ENCODE measurements at regions not wholly inside any gene's neighbourhood (a gene's known extent, or its start where the extent isn't known, plus 50 kb on each side); places are given as distances from the start of the nearest gene placed in this dataset.

DNA sequence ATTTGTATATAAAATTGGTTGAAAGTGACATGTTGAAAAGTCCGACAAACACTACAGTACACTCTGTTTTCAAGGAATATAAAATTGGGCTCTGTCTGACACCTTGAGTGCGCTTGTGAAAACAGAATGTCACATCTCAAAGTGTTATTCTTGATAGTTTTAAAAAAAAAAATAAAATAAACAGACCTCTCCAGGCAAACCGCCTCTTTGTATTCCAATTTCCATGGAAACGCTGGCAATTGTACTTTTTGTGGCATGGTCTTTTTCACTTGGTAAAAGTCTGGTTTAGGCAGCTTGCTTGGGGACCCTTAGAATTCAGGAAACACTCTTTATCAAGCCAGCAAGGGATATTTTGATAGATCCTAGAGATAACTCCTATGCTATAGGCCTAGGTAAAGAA, 302.5 kb downstream of the RAB28 start:
- Histone ChIP-seq H3K36me3 (no peaks in the 10 kb centered on the region), H3K27me3 (ENCODE audit: insufficient read depth, low read depth, severe bottlenecking) (no peaks in the 10 kb centered on the region), H3K27ac (no peak overlapping the region), H3K9me3 (ENCODE audit: severe bottlenecking) (no peaks in the 10 kb centered on the region), H3K4me3 (ENCODE audit: low read depth, low read length) (no peak overlapping the region)
- no peak for TF ChIP-seq CTCF (IDR thresholded peaks at IDR 0.05; ENCODE audit: low read depth, low read length)
- no peak for DNase-seq

DNA sequence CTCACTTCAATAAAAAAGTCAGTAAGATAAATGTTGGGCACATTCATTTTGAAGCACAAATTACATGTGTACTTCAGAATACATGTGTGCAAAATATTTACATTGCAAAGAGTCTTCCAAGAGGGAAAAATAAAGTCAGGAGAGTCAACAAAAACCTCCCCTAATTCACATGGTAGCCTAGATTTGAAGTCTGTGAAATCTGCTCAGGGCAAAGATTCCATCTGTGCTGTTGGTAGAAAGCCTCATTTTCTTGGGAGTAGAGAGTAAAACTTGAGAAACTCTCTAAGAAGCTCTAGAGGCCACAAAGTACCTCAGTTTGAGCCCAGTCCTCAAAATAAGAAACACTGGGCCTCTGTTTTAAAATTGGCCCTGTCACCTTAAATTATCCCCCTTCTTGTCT, 303.4 kb downstream of the RAB28 start:
- no peak for TF ChIP-seq CTCF (IDR thresholded peaks at IDR 0.05; ENCODE audit: low read depth, low read length)
- Histone ChIP-seq H3K4me3 (ENCODE audit: low read depth, low read length) (no peak overlapping the region), H3K9me3 (ENCODE audit: severe bottlenecking) (no peaks in the 10 kb centered on the region), H3K36me3 (no peaks in the 10 kb centered on the region), H3K27me3 (ENCODE audit: insufficient read depth, low read depth, severe bottlenecking) (no peaks in the 10 kb centered on the region), H3K27ac (no peak overlapping the region)
- no peak for DNase-seq

GRCh38 chr4:13178621-13179020, 305.5 kb downstream of the RAB28 start:
- Histone ChIP-seq H3K9me3 (ENCODE audit: severe bottlenecking) (no peaks in the 10 kb centered on the region), H3K4me3 (ENCODE audit: low read depth, low read length) (no peak overlapping the region), H3K27ac (no peak overlapping the region), H3K27me3 (ENCODE audit: insufficient read depth, low read depth, severe bottlenecking) (no peaks in the 10 kb centered on the region), H3K36me3 (no peaks in the 10 kb centered on the region)
- TF ChIP-seq CTCF (IDR thresholded peaks at IDR 0.05; ENCODE audit: low read depth, low read length) = no peak
- no peak for DNase-seq

DNA sequence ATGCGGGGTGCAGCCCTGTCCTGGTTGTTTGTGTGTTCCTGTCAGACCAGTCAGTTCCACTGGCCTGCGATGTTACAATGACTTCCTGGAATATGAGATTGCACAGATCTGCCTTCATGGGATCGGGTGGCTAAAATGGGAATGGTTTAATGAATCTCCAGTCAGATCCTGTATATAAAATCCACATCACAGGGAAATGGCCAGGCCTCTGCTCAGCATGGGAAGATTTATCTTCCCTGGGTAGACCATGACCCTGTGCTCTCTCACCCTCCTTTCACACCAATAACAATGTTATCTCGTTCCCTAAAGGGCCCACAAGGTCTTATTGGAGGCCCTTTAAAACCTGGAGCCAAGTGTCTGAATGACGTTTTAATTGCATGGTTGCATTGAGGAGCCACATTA, 307.4 kb downstream of the RAB28 start:
- Histone ChIP-seq H3K36me3 (no peaks in the 10 kb centered on the region), H3K9me3 (ENCODE audit: severe bottlenecking) (no peaks in the 10 kb centered on the region), H3K27me3 (ENCODE audit: insufficient read depth, low read depth, severe bottlenecking) (peaks cover 3% of the 10 kb centered on the region), H3K27ac (no peak overlapping the region), H3K4me3 (ENCODE audit: low read depth, low read length) (no peak overlapping the region)
- TF ChIP-seq CTCF (IDR thresholded peaks at IDR 0.05; ENCODE audit: low read depth, low read length) = no peak
- DNase-seq = no peak

DNA sequence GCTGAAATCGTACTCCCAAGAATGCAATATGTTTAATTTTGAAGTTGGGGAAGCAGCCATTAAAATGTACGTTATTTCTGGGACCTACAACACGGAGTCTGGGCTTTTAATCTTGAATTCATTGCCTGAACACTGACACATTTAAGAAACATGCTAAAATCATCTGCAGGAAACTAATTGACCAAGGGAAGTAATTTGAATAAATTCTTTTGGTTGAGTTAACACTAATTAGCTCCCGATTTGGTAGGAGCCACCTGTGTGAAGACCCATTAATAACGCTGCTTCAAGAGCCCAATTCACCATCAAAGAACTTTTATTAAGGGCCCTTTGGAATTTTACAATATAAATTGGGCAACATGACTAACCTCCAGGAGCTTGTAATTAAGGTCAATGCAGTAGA, 309.2 kb downstream of the RAB28 start:
- no peak overlapping the region for H3K27ac ChIP-seq

More for the DNA sequence above, 309.2 kb downstream of the RAB28 start:
- Histone ChIP-seq H3K36me3 (no peaks in the 10 kb centered on the region), H3K9me3 (ENCODE audit: severe bottlenecking) (no peaks in the 10 kb centered on the region), H3K4me3 (ENCODE audit: low read depth, low read length) (no peak overlapping the region), H3K27me3 (ENCODE audit: insufficient read depth, low read depth, severe bottlenecking) (peaks cover 3% of the 10 kb centered on the region)
- TF ChIP-seq CTCF (IDR thresholded peaks at IDR 0.05; ENCODE audit: low read depth, low read length) = no peak
- DNase-seq = no peak
